ENCODE measurements at regions not wholly inside any gene's neighbourhood (a gene's known extent, or its start where the extent isn't known, plus 50 kb on each side); places are given as distances from the start of the nearest gene placed in this dataset.

- no peak for TF ChIP-seq FOXP2 (optimal IDR thresholded peaks at IDR 0.05; ENCODE audit: control extremely low read depth, extremely low read length, insufficient read depth)
- TF ChIP-seq POLR2AphosphoS5 (IDR thresholded peaks at IDR 0.05; ENCODE audit: borderline replicate concordance, low read depth, low read length) = no peak
- no peak for TF ChIP-seq EZH2 (IDR thresholded peaks at IDR 0.05)
Measured at GRCh38 chr4:106687026-106687425, 318.4 kb upstream of the GIMD1 start.

Data from SK-N-MC (cell line).